Activated naive CD4-positive, alpha-beta T cell treated with anti-CD3 and anti-CD28 coated beads, Interleukin-2, amount 10 ng/mL, durations not matched to agents 7 days and 5 days (primary cell): ENCODE measurements at regions not wholly inside any gene's neighbourhood (a gene's known extent, or its start where the extent isn't known, plus 50 kb on each side); places are given as distances from the start of the nearest gene placed in this dataset.

Experiments
- CTCF ChIA-PET: fragments of 350-600 bp; sonication (Branson Sonifier 250); formaldehyde crosslinking; loops from one replicate; lab custom pipeline; 2021; ENCODE audit warnings: antibody characterized with exemption; lab: Charles Lee
- DNase-seq: peaks from one replicate; pipeline ENCODE4 v3.0.0-alpha.2; 2020
- H3K27ac Mint-ChIP-seq: one replicate; pipeline ENCODE4 v1.8.0; 2021; ENCODE audit warnings: mild to moderate bottlenecking, moderate library complexity, mixed read lengths
- H3K27me3 Mint-ChIP-seq: one replicate; pipeline ENCODE4 v1.8.0; 2021; ENCODE audit warnings: mild to moderate bottlenecking, mixed read lengths
- H3K36me3 Mint-ChIP-seq: one replicate; pipeline ENCODE4 v1.8.0; 2021; ENCODE audit warnings: mixed read lengths
- H3K4me1 Mint-ChIP-seq: one replicate; pipeline ENCODE4 v1.8.0; 2021; ENCODE audit warnings: mixed read lengths
- H3K4me3 Mint-ChIP-seq: one replicate; pipeline ENCODE4 v1.8.0; 2021; ENCODE audit warnings: mild to moderate bottlenecking, moderate library complexity, mixed read lengths
- H3K9me3 Mint-ChIP-seq: one replicate; pipeline ENCODE4 v1.8.0; 2021; ENCODE audit warnings: mixed read lengths

DNA sequence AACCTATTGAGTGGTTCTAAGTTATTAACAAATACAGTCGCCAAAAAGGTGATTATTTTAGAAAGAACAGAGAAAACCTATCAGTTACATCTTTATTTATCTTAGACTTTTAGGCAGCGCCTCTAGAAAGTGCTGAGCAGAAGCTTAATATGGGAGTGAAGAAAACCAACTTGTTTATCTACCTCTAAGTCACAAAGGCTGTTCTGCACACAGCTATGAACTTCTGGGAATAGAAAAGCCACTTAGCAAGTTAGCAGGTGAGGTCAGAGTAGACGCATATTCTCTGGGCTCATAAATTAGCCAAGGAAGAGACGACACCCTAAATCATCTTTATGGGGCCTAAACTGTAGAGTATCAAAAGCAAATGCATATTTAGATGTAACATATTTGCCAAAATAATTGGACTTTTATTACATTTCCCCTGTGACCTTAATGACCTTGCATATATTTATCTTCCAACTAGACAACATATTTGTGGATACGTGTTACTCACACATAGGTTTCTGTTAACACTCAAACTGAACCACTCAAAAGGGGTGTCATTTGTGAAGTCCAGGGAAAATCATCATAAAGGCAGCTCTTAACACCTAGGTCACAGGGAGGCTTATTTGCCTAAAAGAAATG is 267.1 kb downstream of the ADGB start:
- no peak for DNase-seq
- no peak overlapping the region for H3K4me3 Mint-ChIP-seq
- H3K27me3 Mint-ChIP-seq, result no peaks in the 10 kb centered on the region
- H3K9me3 Mint-ChIP-seq, result no peaks in the 10 kb centered on the region
- no peaks in the 10 kb centered on the region for H3K4me1 Mint-ChIP-seq
- no peak overlapping the region for H3K27ac Mint-ChIP-seq
- no peaks in the 10 kb centered on the region for H3K36me3 Mint-ChIP-seq
- CTCF ChIA-PET, result no interaction called here

DNA sequence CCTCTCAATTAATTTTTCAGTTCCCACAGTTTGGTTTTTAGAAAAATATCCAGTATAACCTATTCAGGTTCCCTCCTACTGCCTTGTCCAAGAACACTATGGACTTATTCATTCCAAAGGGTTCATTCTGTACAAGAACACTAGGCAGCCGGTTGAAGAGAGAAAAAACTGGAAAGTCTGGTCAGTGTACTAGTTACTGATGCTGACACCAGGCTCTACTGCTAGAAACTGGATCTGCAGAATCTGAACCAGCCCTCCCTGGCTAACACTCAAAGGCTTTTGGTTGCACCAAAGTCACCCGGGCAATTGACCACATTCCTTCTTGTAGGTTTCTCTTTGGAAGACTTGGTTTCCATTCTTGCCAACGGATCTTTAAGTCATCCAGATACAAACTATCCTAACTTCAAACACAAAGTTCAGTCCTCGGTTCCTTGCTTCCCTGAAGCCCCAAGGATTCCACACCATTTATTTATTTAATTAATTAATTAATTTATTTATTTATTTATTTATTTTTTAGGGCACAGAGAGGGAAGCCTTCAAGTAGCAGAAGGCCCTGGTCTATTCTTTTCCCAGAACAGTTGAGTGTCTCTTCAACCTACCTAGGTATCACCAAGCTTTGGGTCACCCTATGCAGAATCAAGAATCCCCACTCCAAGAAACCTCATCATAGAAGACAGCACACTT is 268.1 kb downstream of the ADGB start:
- CTCF ChIA-PET, result no interaction called here
- DNase-seq, result no peak
- H3K27me3 Mint-ChIP-seq, result no peaks in the 10 kb centered on the region
- no peak overlapping the region for H3K4me3 Mint-ChIP-seq
- H3K27ac Mint-ChIP-seq, result no peak overlapping the region
- H3K4me1 Mint-ChIP-seq, result no peaks in the 10 kb centered on the region
- H3K36me3 Mint-ChIP-seq, result no peaks in the 10 kb centered on the region
- no peaks in the 10 kb centered on the region for H3K9me3 Mint-ChIP-seq

DNA sequence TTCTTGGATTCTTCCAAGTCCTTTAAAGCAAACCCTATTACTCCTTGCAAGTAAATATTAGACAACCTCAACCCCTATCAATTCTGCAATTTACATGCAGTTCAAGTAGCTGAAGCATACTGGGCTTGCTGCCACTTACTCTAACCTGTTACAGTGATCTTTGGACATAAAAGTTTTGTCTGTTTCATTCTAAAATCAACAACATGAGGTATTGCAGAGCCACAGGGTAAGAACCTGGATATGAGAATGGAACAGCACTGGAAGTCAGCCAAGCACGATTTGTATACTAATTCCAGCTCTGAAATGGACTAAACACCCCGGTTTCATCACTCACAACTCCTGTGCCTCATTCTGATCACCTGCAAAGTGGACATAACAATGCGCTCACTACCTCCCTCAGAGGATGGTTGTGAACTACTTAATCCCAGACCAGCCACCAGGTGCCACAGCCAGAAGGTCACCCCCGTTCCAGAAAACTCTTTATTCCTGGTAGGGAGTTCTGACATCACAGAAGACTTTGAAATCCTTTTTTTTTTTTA is 270.0 kb downstream of the ADGB start:
- Mint-ChIP-seq H3K27ac (no peak overlapping the region), H3K9me3 (no peaks in the 10 kb centered on the region), H3K4me1 (no peaks in the 10 kb centered on the region), H3K4me3 (no peak overlapping the region), H3K36me3 (no peaks in the 10 kb centered on the region), H3K27me3 (no peaks in the 10 kb centered on the region)
- CTCF ChIA-PET, result no interaction called here
- no peak for DNase-seq

DNA sequence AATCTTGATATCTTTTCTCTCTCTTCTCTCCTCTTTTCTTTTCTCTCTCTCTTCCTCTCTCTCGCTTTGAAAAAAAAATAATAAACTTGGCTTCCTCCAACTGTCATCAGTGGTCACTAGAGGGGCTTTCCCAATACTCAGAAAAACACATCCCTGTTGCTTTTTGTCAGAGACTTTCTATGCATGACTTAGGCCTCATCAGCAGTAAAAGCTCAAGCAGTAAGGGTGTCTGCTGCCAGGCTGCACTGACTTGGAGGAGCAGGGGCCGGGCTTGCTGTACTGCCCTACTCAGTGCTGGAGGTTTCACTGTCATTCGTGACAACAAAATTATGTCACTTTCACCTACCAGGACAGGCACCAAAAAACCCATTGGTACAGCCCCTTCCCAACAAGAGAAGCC is 272.0 kb downstream of the ADGB start:
- CTCF ChIA-PET, result no interaction called here
- no peak for DNase-seq
- H3K27me3 Mint-ChIP-seq, result no peaks in the 10 kb centered on the region
- no peak overlapping the region for H3K27ac Mint-ChIP-seq
- no peaks in the 10 kb centered on the region for H3K9me3 Mint-ChIP-seq
- no peak overlapping the region for H3K4me3 Mint-ChIP-seq
- no peaks in the 10 kb centered on the region for H3K36me3 Mint-ChIP-seq
- no peaks in the 10 kb centered on the region for H3K4me1 Mint-ChIP-seq

DNA sequence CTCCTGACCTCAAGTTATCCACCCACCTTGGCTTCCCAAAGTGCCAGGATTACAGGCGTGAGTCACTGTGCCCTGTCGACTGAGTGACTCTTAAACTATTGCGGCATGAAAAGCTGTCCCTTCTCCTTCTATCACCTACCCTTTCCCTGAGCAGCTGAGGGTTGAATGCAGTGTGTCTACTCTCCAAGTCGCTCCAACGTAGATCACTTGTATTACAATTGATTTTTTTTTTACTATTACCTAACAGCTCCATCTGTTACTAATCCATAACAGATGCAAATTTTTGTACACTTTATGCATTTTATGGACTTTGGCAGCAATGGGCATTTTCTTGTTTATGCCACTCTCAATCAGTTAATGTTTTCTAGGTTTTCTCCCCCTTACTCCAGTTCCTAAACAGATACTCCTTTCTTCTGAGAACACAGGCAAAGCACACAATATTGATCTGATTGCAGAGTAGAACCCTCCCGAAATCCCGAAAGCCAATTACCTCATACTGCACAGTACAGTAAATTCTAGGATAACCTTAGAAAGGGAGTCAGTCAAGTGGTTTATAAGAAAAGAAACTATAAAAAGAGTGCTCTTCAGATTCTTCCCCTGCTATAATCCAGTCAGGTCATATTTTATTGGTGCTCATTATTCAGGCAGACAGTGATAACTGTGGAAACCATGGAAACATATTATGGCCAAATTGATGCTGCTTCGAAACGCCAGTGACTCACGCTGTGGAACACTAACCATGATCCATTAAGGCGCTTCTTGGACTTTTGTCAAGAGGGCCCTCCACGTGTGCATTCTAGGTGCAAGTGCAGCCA is 273.0 kb downstream of the ADGB start:
- H3K4me3 Mint-ChIP-seq, result no peak overlapping the region
- CTCF ChIA-PET, result no interaction called here
- peaks cover 7% of the 10 kb centered on the region for H3K4me1 Mint-ChIP-seq
- H3K27me3 Mint-ChIP-seq, result no peaks in the 10 kb centered on the region
- no peak overlapping the region for H3K27ac Mint-ChIP-seq
- H3K36me3 Mint-ChIP-seq, result no peaks in the 10 kb centered on the region
- no peak for DNase-seq
- H3K9me3 Mint-ChIP-seq, result no peaks in the 10 kb centered on the region

DNA sequence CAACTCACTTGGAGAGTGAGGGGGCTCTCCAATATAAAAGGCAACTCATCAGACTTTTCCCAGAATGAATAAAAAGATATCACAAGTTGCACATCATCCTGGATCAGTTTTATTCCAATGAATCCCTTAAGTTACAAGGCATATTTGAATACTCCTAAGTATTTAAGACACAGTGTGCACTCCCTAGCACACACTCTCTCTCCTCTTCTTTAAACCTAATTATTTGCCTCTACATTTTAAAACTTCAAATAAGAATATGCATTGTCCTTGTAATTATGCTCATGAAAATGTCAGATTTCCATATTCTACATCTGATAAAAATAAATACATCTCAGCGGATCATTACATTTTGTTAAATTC is 273.6 kb downstream of the ADGB start:
- CTCF ChIA-PET, result no interaction called here
- H3K9me3 Mint-ChIP-seq, result no peaks in the 10 kb centered on the region
- H3K4me1 Mint-ChIP-seq, result peaks cover 8% of the 10 kb centered on the region
- no peaks in the 10 kb centered on the region for H3K36me3 Mint-ChIP-seq
- no peak for DNase-seq
- H3K27me3 Mint-ChIP-seq, result no peaks in the 10 kb centered on the region
- H3K4me3 Mint-ChIP-seq, result no peak overlapping the region
- H3K27ac Mint-ChIP-seq, result no peak overlapping the region

DNA sequence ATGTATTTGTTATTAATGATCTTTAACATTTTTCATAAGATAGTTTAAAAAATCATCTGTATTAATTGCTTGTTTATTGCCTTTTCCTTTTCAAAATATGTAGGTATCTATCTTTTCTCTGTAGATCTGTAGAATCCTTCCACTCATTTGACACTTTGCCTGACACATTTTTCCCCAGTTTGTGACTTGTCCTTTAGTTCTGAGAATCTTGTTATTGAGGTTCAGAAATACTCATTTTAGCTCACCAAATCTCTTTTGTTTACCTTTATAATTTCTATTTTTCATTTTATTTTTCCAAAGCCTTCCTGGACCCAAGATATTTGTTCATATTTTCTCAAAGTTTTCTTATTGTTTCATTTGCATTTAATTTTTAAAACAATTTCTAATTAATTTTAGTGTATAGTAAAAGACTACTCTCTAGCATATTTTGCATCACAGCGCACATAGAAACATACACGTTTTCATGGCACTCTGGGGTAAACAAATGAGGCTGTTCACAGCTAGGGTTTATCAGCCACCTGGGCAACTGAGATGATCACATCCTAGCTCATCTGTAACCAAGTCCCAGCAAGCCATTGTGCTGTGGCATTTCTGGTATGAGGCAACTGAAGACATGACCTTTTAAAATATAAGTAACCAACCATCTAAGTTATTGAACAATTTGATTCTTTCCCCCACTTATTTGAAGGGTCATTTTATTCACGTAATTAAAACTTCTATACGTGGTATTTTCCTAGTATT is 275.7 kb downstream of the ADGB start:
- peaks cover 8% of the 10 kb centered on the region for H3K4me1 Mint-ChIP-seq
- no peak overlapping the region for H3K4me3 Mint-ChIP-seq
- H3K9me3 Mint-ChIP-seq, result no peaks in the 10 kb centered on the region
- DNase-seq, result no peak
- no peak overlapping the region for H3K27ac Mint-ChIP-seq
- H3K27me3 Mint-ChIP-seq, result no peaks in the 10 kb centered on the region
- no peaks in the 10 kb centered on the region for H3K36me3 Mint-ChIP-seq
- CTCF ChIA-PET, result no interaction called here

DNA sequence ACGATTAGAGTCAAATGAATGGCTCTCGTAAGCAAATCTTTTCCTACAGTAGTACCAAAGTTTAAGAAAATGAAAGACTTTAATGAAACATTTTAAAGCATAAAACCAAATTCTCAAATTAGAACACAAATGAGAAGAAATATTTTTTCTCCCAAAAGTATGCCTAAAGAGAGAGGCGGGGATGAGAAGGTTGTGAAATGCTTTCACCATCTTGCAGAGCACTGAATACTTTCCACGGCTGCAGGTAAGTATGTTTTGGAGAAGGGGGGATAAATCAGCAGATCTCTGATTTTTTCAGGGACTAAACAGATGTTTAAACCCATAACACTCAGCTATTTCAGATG is 277.1 kb downstream of the ADGB start:
- Mint-ChIP-seq H3K9me3 (no peaks in the 10 kb centered on the region), H3K27ac (no peak overlapping the region), H3K4me3 (no peak overlapping the region), H3K4me1 (peaks cover 8% of the 10 kb centered on the region), H3K27me3 (no peaks in the 10 kb centered on the region), H3K36me3 (no peaks in the 10 kb centered on the region)
- no peak for DNase-seq
- CTCF ChIA-PET, result no interaction called here

DNA sequence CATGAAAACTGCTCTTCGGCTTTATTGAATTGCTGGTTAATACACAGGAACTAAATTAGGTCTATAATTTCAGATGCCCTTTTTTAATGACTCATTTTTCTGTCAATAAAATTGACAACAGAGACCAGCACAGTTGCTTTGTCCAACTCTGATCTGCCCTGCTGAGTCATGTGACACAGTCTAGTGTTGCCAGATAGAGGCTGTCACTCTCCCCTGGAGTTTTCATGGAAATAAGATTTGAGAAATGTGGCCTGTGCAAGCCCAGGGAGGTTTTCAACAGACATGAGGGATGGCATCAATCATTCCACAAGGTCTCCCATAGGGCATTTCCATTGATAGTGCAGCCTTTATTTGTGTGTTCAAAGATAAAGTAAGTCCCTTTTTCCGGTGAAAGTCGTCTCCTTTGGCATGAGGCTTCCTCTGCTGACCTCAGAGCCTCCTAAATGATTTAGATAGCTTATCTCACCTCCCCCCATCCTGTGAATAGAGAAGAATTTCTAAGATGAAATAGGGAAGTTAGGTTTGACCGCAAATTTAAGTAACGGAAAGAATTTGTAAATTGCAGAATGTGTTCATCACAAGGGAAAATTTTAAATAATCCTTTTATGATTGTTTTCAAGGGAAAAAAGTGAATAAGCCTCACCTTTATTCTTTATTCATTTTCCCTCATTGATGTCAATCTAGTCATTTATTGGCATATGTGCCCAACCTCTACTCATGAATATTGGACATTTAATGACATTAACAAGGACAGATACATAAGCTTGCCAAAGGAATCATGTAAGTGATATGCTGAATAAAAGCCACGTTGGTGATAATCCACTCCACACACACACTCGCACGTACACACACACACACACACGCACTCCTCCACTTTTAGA is 277.7 kb downstream of the ADGB start:
- Mint-ChIP-seq H3K27me3 (no peaks in the 10 kb centered on the region), H3K9me3 (no peaks in the 10 kb centered on the region), H3K4me1 (peaks cover 8% of the 10 kb centered on the region), H3K27ac (no peak overlapping the region), H3K4me3 (no peak overlapping the region), H3K36me3 (no peaks in the 10 kb centered on the region)
- DNase-seq, result no peak
- CTCF ChIA-PET, result no interaction called here

DNA sequence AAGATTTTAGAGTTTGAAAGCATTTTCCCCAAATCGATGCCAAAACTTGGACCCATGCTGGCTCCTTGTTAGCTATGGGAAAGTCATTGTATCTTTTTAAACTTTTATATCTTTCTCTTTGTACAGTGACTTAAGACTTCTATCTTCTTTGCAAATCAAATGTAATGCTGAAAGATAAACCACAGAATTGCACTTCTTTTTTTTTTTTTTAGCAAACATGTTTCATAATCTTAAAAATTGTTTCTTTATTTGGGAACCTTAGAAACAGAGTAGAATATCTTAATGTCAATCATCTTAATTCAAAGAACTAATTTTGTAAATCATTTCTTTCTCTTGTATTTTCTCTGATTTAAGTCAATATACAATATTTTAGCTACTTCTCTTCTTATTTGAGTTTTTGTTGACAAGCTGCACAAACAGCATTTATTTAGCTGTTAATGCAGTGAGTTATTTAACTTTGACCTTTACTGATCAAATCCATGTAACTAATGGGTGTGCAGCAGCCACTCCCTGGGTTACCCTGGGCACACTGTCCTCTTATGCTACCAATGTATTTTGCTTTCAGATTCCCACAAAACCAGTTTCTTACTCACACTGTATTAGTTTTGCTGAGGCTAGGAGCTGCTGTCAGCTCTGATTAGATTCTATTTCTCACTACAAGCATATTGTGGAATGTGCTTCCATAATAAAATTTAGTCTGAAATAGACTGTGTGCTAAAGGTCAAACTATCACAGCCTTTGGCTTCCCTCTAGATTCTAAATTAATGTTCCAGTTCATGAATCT is 279.6 kb downstream of the ADGB start:
- H3K27me3 Mint-ChIP-seq, result no peaks in the 10 kb centered on the region
- H3K4me1 Mint-ChIP-seq, result peaks cover 8% of the 10 kb centered on the region
- CTCF ChIA-PET, result no interaction called here
- no peaks in the 10 kb centered on the region for H3K36me3 Mint-ChIP-seq
- DNase-seq, result no peak
- H3K27ac Mint-ChIP-seq, result no peak overlapping the region
- no peak overlapping the region for H3K4me3 Mint-ChIP-seq
- no peaks in the 10 kb centered on the region for H3K9me3 Mint-ChIP-seq

DNA sequence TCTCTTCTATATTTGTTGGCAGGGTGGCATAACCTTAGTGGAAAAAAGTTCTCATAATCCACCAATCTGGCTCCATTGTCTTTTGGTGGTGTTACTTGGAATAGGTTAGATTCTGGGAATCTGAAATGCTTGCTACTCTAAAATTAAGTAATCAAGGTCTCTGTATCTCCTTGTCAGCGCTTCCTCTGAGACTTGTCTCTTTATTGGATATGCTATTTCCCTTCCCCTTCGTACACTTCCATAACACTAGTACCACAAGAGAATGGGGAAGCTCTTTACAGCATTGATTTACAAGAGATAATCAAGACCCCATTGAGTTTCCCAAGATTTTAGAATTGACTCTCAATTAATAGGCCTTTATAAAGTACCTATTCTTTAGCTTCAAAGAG is 280.2 kb downstream of the ADGB start:
- Mint-ChIP-seq H3K27me3 (no peaks in the 10 kb centered on the region), H3K4me1 (peaks cover 8% of the 10 kb centered on the region), H3K27ac (no peak overlapping the region), H3K9me3 (no peaks in the 10 kb centered on the region), H3K36me3 (no peaks in the 10 kb centered on the region), H3K4me3 (no peak overlapping the region)
- CTCF ChIA-PET, result no interaction called here
- DNase-seq, result no peak

DNA sequence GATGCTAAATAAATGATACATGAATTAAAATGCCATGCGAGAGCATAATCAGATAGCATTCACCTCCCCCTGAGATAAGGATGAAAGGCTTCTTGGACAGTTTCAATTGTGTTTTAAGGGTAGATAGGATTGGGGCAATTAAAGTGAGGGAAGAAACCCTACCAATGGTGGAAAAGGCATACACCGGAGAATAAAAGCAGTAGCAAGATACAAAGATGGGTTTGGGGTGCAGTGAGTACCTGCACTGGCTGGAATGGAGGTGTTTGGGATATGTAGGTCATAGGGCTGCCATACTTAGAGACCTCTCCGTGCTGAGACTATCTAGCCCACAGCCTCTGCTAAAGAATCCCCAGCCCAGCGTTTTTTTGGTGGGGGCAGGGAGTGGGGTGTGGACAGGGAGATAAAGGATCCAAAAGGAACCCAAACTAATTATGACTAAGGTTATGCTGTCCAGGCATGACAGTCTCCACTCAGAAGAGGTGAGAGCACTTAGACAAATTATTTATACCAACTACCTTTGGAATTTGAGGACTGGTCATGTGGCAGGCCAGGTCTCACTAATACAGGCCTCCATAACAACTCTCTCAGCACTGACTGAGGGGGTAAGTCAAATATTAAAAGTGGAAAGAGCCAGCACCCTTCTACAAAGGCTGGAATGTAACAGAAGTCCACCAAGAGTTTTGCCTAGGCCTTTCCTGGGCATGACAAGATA is 280.8 kb downstream of the ADGB start:
- peaks cover 8% of the 10 kb centered on the region for H3K4me1 Mint-ChIP-seq
- no peaks in the 10 kb centered on the region for H3K9me3 Mint-ChIP-seq
- H3K4me3 Mint-ChIP-seq, result no peak overlapping the region
- H3K27me3 Mint-ChIP-seq, result no peaks in the 10 kb centered on the region
- no peak overlapping the region for H3K27ac Mint-ChIP-seq
- no peaks in the 10 kb centered on the region for H3K36me3 Mint-ChIP-seq
- DNase-seq, result no peak
- CTCF ChIA-PET, result no interaction called here
